ENCODE measurements at regions not wholly inside any gene's neighbourhood (a gene's known extent, or its start where the extent isn't known, plus 50 kb on each side); places are given as distances from the start of the nearest gene placed in this dataset.
"Not testable (repeated sequence)": the region's sequence is repeated elsewhere in the genome, so short reads cannot be mapped to it uniquely, and the experiment has no call there.

- no peaks in the 10 kb centered on the region for H3K36me3 Mint-ChIP-seq (ENCODE audit: low read depth)
- intact Hi-C loops (cut with DNase I, micrococcal nuclease), result no loop called here
- peaks cover 7% of the 10 kb centered on the region for H3K27me3 Mint-ChIP-seq
- ChIA-PET POLR2A (no interaction called here), CTCF (no interaction called here)
- H3K27ac Mint-ChIP-seq, result no peak overlapping the region
- DNase-seq, result no peak
- no peak overlapping the region for H3K4me3 Mint-ChIP-seq
- no peak for ATAC-seq
- no peaks in the 10 kb centered on the region for H3K4me1 Mint-ChIP-seq
- H3K9me3 Mint-ChIP-seq (ENCODE audit: low read depth), result peaks cover 2% of the 10 kb centered on the region
Measured at GRCh38 chr4:120281581-120281980, 214.9 kb upstream of the MAD2L1 start.

- H3K27me3 Mint-ChIP-seq, result peaks cover 2% of the 10 kb centered on the region
- H3K27ac Mint-ChIP-seq, result no peak overlapping the region
- ChIA-PET CTCF (no interaction called here), POLR2A (no interaction called here)
- no peak for ATAC-seq
- intact Hi-C loops (cut with DNase I, micrococcal nuclease), result no loop called here
- no peaks in the 10 kb centered on the region for H3K36me3 Mint-ChIP-seq (ENCODE audit: low read depth)
- H3K9me3 Mint-ChIP-seq (ENCODE audit: low read depth), result peaks cover 2% of the 10 kb centered on the region
- no peak for DNase-seq
- no peaks in the 10 kb centered on the region for H3K4me1 Mint-ChIP-seq
- no peak overlapping the region for H3K4me3 Mint-ChIP-seq
Measured at GRCh38 chr4:120277391-120277790, 210.7 kb upstream of the MAD2L1 start.

GRCh38 chr4:120266602-120267001, 200.0 kb upstream of the MAD2L1 start:
- ATAC-seq (no peak), DNase-seq (no peak)
- no peaks in the 10 kb centered on the region for H3K36me3 Mint-ChIP-seq (ENCODE audit: low read depth)
- CTCF ChIA-PET, result no interaction called here
- H3K27me3 Mint-ChIP-seq, result no peaks in the 10 kb centered on the region
- intact Hi-C loops (cut with DNase I, micrococcal nuclease), result no loop called here
- POLR2A ChIA-PET, result no interaction called here
- no peak overlapping the region for H3K27ac Mint-ChIP-seq
- no peaks in the 10 kb centered on the region for H3K9me3 Mint-ChIP-seq (ENCODE audit: low read depth)
- H3K4me3 Mint-ChIP-seq, result no peak overlapping the region
- no peaks in the 10 kb centered on the region for H3K4me1 Mint-ChIP-seq

GRCh38 chr4:120263618-120264017, 197.0 kb upstream of the MAD2L1 start:
- Mint-ChIP-seq H3K36me3 (ENCODE audit: low read depth) (no peaks in the 10 kb centered on the region), H3K27me3 (peaks cover 2% of the 10 kb centered on the region), H3K27ac (no peak overlapping the region), H3K9me3 (ENCODE audit: low read depth) (no peaks in the 10 kb centered on the region), H3K4me1 (no peaks in the 10 kb centered on the region), H3K4me3 (no peak overlapping the region)
- ATAC-seq, result no peak
- DNase-seq, result no peak
- intact Hi-C loops (cut with DNase I, micrococcal nuclease), result no loop called here
- POLR2A ChIA-PET, result no interaction called here
- CTCF ChIA-PET, result no interaction called here

GRCh38 chr4:120261117-120261516, 194.5 kb upstream of the MAD2L1 start:
- POLR2A ChIA-PET, result no interaction called here
- ATAC-seq (no peak), DNase-seq (no peak)
- Mint-ChIP-seq H3K36me3 (ENCODE audit: low read depth) (no peaks in the 10 kb centered on the region), H3K4me3 (no peak overlapping the region), H3K9me3 (ENCODE audit: low read depth) (peaks cover 3% of the 10 kb centered on the region), H3K27ac (no peak overlapping the region), H3K4me1 (no peaks in the 10 kb centered on the region), H3K27me3 (peaks cover 3% of the 10 kb centered on the region)
- CTCF ChIA-PET, result interaction anchor here (0.6 kb wide), 1 partner anchor 100 kb away, joined by 4 read pairs; no protein-coding TSS in a partner anchor
- intact Hi-C loops (cut with DNase I, micrococcal nuclease), result no loop called here

DNA sequence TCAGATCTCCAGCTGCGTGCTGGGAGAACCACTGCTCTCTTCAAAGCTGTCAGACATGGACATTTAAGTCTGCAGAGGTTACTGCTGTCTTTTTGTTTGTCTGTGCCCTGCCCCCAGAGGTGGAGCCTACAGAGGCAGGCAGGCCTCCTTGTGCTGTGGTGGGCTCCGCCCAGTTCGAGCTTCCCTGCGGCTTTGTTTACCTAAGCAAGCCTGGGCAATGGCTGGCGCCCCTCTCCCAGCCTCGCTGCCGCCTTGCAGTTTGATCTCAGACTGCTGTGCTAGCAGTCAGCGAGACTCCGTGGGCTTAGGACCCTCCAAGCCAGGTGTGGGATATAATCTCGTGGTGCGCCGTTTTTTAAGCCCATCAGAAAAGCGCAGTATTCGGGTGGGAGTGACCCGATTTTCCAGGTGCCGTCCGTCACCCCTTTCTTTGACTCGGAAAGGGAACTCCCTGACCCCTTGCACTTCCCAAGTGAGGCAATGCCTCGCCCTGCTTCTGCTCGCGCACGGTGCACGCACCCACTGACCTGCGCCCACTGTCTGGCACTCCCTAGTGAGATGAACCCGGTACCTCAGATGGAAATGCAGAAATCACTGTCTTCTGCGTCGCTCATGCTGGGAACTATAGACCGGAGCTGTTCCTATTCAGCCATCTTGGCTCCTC, 189.6 kb upstream of the MAD2L1 start:
- H3K36me3 Mint-ChIP-seq (ENCODE audit: low read depth); H3K9me3 Mint-ChIP-seq (ENCODE audit: low read depth); H3K27ac Mint-ChIP-seq; POLR2A ChIA-PET; intact Hi-C loops (cut with DNase I, micrococcal nuclease); H3K27me3 Mint-ChIP-seq; ATAC-seq; CTCF ChIA-PET; H3K4me1 Mint-ChIP-seq; H3K4me3 Mint-ChIP-seq; DNase-seq: not testable (repeated sequence)

DNA sequence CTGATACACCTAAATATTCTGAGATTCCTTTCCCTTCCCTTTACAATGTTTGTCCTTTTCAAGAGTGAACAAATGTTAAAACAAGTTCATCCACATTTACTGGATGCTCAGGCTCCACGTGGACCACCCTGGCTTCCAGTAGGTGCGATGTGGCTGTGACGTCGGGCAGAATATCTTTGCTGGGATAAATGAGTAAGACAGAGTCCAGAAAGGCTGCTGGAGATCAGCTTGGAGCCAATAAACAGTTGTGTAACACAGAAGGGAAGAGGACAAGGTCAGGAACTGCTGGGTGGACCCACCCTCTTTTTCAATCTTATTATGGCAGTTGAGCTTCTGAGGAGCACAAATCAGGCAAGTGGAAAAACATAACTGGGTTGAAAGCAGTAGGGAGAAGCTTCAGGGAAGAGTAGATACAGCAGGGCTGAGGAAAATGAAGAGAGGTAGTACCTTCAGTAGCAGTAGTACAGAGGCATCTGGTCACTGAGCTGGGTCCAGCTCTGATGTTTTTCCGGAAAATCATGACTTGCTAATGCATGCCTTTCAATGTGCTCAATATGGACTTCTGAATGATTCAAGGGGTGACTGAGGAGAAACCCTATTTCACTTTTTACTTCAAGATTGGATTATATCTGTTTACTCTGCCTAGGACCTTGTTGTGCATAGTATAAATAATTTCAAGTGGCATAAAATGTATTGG, 171.8 kb upstream of the MAD2L1 start:
- Mint-ChIP-seq H3K4me1 (no peaks in the 10 kb centered on the region), H3K36me3 (ENCODE audit: low read depth) (no peaks in the 10 kb centered on the region), H3K4me3 (no peak overlapping the region), H3K27ac (no peak overlapping the region), H3K9me3 (ENCODE audit: low read depth) (no peaks in the 10 kb centered on the region), H3K27me3 (no peaks in the 10 kb centered on the region)
- intact Hi-C loops (cut with DNase I, micrococcal nuclease), result no loop called here
- ChIA-PET POLR2A (no interaction called here), CTCF (no interaction called here)
- no peak for DNase-seq
- no peak for ATAC-seq

- ATAC-seq, result no peak
- Mint-ChIP-seq H3K9me3 (ENCODE audit: low read depth) (no peaks in the 10 kb centered on the region), H3K27ac (no peak overlapping the region), H3K27me3 (no peaks in the 10 kb centered on the region), H3K4me3 (no peak overlapping the region), H3K4me1 (no peaks in the 10 kb centered on the region), H3K36me3 (ENCODE audit: low read depth) (no peaks in the 10 kb centered on the region)
- ChIA-PET POLR2A (no interaction called here), CTCF (no interaction called here)
- no peak for DNase-seq
- intact Hi-C loops (cut with DNase I, micrococcal nuclease), result no loop called here
Measured at GRCh38 chr4:120236873-120237272, 170.2 kb upstream of the MAD2L1 start.

DNA sequence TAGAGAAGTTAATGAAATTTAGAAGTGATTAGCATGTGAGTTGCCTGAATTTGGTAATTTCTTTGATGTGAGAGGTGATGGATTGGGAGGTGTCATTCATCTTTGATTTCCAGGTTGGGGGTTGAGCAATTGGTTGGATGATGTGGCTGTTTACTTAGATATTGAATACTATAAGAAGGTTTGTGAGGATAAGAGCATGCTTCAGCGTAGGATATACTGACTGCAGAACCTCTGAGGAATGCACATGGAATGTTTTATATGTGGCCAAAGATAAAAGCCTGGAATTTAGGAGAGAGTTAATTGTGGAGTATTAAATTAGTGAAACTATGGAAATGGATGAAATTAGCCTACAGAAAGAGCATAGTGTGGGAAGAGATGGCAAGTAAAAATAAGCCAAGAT, 165.4 kb upstream of the MAD2L1 start:
- H3K9me3 Mint-ChIP-seq (ENCODE audit: low read depth), result no peaks in the 10 kb centered on the region
- no peak overlapping the region for H3K4me3 Mint-ChIP-seq
- ChIA-PET POLR2A (no interaction called here), CTCF (interaction anchor here (0.7 kb wide), 1 partner anchor 482 kb away, joined by 3 read pairs; no protein-coding TSS in a partner anchor)
- no peak overlapping the region for H3K27ac Mint-ChIP-seq
- intact Hi-C loops (cut with DNase I, micrococcal nuclease), result no loop called here
- peaks cover 8% of the 10 kb centered on the region for H3K27me3 Mint-ChIP-seq
- DNase-seq (no peak), ATAC-seq (no peak)
- no peaks in the 10 kb centered on the region for H3K4me1 Mint-ChIP-seq
- no peaks in the 10 kb centered on the region for H3K36me3 Mint-ChIP-seq (ENCODE audit: low read depth)

DNA sequence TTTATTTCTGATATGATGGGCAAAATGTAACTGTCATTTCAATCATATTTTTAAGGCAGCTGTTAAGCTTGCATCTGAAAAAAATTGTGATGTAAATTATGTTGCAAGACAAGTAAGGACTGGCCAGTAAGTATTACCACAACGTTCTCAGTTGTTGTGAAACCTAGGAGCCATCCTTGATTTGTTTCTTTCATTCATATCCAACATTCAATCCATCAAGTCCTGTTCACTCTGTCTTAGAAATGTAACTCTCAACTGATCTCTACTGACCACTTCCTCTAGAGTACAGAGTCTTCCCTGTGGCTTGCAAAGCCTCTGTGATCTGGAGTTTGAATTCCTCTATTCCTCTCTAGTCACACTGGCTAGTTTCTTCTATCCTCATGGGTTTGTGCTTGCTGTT, 161.4 kb upstream of the MAD2L1 start:
- Mint-ChIP-seq H3K27me3 (peaks cover 12% of the 10 kb centered on the region), H3K27ac (no peak overlapping the region), H3K4me1 (no peaks in the 10 kb centered on the region), H3K36me3 (ENCODE audit: low read depth) (no peaks in the 10 kb centered on the region), H3K4me3 (no peak overlapping the region), H3K9me3 (ENCODE audit: low read depth) (no peaks in the 10 kb centered on the region)
- ChIA-PET CTCF (no interaction called here), POLR2A (no interaction called here)
- DNase-seq, result no peak
- no peak for ATAC-seq
- intact Hi-C loops (cut with DNase I, micrococcal nuclease), result no loop called here

DNA sequence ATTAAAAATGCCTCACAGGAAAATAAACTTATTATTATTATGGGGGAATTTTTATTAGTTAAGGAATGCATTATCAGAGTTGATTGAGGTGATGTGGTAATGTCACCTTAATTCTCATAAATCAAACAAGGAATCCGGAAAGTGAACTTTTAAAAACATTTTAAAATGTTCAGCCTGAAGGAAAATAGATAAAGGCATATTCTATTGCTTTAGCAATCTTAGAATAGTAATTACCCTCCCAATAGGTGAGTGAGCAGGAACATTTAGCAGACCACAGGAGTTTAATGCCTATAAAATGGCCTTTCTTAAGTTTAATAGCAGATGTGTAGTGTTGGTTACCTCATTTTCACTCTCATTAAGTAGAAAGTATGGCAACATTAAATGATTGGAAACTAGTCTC, 160.9 kb upstream of the MAD2L1 start:
- H3K27ac Mint-ChIP-seq, result no peak overlapping the region
- no peaks in the 10 kb centered on the region for H3K36me3 Mint-ChIP-seq (ENCODE audit: low read depth)
- no peak for ATAC-seq
- H3K4me3 Mint-ChIP-seq, result no peak overlapping the region
- no peaks in the 10 kb centered on the region for H3K4me1 Mint-ChIP-seq
- CTCF ChIA-PET, result no interaction called here
- POLR2A ChIA-PET, result no interaction called here
- no peaks in the 10 kb centered on the region for H3K9me3 Mint-ChIP-seq (ENCODE audit: low read depth)
- DNase-seq, result no peak
- intact Hi-C loops (cut with DNase I, micrococcal nuclease), result no loop called here
- peaks cover 12% of the 10 kb centered on the region for H3K27me3 Mint-ChIP-seq

- ChIA-PET POLR2A (interaction anchor here (0.6 kb wide), 1 partner anchor 18 kb away, joined by 4 read pairs; no protein-coding TSS in a partner anchor), CTCF (no interaction called here)
- Mint-ChIP-seq H3K4me1 (no peaks in the 10 kb centered on the region), H3K27me3 (peaks cover 12% of the 10 kb centered on the region), H3K9me3 (ENCODE audit: low read depth) (no peaks in the 10 kb centered on the region), H3K36me3 (ENCODE audit: low read depth) (no peaks in the 10 kb centered on the region), H3K27ac (no peak overlapping the region), H3K4me3 (no peak overlapping the region)
- DNase-seq (no peak), ATAC-seq (no peak)
- intact Hi-C loops (cut with DNase I, micrococcal nuclease), result no loop called here
Measured at GRCh38 chr4:120225527-120225926, 158.9 kb upstream of the MAD2L1 start.

Data from activated CD4-positive, alpha-beta T cell treated with anti-CD3 and anti-CD28 coated beads for 36 hours (primary cell).